ENCODE measurements at regions not wholly inside any gene's neighbourhood (a gene's known extent, or its start where the extent isn't known, plus 50 kb on each side); places are given as distances from the start of the nearest gene placed in this dataset.
A peak's percentile ranks its signal among the peaks of the same experiment; 100 is the strongest.

DNA sequence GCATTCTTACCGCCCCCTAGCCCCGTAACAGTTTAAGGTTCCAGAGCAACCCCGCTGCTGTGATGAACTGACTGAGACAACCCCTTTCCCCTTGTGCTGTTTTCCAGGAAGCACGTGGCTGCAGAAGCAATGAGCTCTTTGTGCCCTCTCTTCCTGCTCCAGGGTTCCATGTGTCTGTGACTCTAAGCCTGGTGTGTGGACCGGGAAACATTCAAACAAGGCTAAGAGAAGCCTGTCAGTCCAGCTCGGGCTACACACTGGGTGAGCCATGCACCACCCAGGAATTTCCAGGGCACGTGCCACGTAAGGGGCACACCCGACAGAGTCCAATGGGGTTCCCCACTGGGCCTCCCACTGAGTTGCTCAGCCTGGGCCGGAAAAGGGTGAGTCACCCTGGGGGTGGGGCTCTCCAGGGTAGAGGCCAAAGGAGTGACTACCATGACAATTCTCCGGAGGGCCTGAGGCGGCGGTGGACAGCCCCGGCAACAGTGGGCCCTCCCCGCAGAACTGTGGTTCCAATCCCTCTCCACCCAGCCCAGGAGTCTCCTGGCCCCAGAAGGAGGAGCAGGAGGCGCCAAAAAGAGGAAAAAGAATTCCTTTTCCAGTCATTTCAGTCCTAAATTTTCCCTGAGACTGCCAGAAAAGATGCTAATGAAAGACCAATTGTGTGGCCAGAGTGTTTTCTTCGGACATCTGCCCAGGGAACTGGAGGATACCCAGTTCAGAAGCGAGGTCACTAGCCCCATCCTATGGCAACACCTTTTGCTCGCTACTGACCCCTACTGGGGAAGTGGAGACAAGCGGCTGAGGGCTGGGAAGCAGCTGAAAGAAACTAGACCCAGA is 157.8 kb upstream of the SLC1A4 start:
- TF ChIP-seq, protein P1, sequence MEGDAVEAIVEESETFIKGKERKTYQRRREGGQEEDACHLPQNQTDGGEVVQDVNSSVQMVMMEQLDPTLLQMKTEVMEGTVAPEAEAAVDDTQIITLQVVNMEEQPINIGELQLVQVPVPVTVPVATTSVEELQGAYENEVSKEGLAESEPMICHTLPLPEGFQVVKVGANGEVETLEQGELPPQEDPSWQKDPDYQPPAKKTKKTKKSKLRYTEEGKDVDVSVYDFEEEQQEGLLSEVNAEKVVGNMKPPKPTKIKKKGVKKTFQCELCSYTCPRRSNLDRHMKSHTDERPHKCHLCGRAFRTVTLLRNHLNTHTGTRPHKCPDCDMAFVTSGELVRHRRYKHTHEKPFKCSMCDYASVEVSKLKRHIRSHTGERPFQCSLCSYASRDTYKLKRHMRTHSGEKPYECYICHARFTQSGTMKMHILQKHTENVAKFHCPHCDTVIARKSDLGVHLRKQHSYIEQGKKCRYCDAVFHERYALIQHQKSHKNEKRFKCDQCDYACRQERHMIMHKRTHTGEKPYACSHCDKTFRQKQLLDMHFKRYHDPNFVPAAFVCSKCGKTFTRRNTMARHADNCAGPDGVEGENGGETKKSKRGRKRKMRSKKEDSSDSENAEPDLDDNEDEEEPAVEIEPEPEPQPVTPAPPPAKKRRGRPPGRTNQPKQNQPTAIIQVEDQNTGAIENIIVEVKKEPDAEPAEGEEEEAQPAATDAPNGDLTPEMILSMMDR (IDR thresholded peaks at IDR 0.05; ENCODE audit: control extremely low read depth, extremely low read depth, low read depth, missing control alignments) = peak; percentile 89
- DNase-seq (ENCODE audit: extremely low spot score) = peak; percentile 86
- ChIA-PET POLR2A (interaction anchor here (1.2 kb wide), 1 partner anchor 178 kb away, joined by 4 read pairs; the partner anchor contains the start of gene SERTAD2), CTCF (interaction anchor here (0.6 to 5.6 kb wide), 39 partner anchors 8 to 328 kb away, joined by 3 to 62 read pairs (median 4); partner anchors contain the start of gene SERTAD2)

DNA sequence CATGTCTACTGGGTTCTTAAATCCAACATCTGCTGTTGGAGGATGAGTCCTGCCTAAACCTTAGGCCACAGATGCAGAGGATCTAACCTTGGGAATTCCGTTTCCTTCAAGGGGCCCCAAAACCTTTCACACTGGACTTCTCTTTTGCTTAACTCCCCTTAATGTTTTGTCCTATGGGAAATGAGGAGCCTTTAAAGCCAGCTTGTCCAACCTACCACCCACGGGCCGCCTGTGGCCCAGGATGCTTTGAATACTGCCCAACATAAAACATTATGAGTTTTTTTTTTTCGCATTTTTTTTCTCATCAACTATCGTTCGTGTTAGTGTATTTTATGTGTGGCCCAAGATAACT is 157.2 kb upstream of the SLC1A4 start:
- TF ChIP-seq, protein P1 (IDR thresholded peaks at IDR 0.05; ENCODE audit: control extremely low read depth, extremely low read depth, low read depth, missing control alignments) = no peak
- POLR2A ChIA-PET = interaction anchor here (1.2 kb wide), 1 partner anchor 178 kb away, joined by 4 read pairs; the partner anchor contains the start of gene SERTAD2
- CTCF ChIA-PET = interaction anchor here (0.6 to 5.6 kb wide), 32 partner anchors 8 to 328 kb away, joined by 3 to 62 read pairs (median 4); partner anchors contain the start of gene SERTAD2
- no peak for DNase-seq (ENCODE audit: extremely low spot score)

- ChIA-PET POLR2A (interaction anchor here (1.3 kb wide), 1 partner anchor 82 kb away, joined by 3 read pairs; no protein-coding TSS in a partner anchor), CTCF (interaction anchor here (0.5 to 5.6 kb wide), 16 partner anchors 9 to 237 kb away, joined by 3 to 62 read pairs (median 4); no protein-coding TSS in a partner anchor)
- no peak for DNase-seq (ENCODE audit: extremely low spot score)
- TF ChIP-seq, protein P1 (IDR thresholded peaks at IDR 0.05; ENCODE audit: control extremely low read depth, extremely low read depth, low read depth, missing control alignments) = no peak
These were observed 156.3 kb upstream of the SLC1A4 start for GRCh38 chr2:64832936-64833335.

DNA sequence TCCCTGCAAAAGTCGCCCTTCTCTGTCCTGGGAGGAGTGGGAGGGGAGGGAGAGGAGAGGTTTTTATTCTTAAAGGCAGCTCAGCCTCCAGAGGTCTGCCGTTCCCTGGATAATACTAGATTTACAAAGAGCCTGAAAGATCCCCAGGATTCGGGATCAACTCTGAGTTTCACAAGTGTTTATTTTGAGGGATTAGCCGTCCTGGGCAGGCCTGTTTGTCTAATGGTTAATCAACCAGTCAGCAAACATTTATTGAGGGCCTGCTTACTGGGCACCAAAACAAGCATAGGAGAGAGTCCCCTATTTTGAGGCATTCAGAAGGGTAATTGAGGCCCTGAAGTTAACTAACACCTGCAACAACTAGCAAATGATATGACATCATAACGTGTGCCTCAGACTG is 152.6 kb upstream of the SLC1A4 start:
- DNase-seq (ENCODE audit: extremely low spot score) = no peak
- CTCF ChIA-PET = interaction anchor here (0.9 to 1.5 kb wide), 3 partner anchors 14 to 22 kb away, joined by 3 to 4 read pairs (median 3); no protein-coding TSS in a partner anchor
- POLR2A ChIA-PET = no interaction called here
- TF ChIP-seq, protein P1 (IDR thresholded peaks at IDR 0.05; ENCODE audit: control extremely low read depth, extremely low read depth, low read depth, missing control alignments) = no peak

DNA sequence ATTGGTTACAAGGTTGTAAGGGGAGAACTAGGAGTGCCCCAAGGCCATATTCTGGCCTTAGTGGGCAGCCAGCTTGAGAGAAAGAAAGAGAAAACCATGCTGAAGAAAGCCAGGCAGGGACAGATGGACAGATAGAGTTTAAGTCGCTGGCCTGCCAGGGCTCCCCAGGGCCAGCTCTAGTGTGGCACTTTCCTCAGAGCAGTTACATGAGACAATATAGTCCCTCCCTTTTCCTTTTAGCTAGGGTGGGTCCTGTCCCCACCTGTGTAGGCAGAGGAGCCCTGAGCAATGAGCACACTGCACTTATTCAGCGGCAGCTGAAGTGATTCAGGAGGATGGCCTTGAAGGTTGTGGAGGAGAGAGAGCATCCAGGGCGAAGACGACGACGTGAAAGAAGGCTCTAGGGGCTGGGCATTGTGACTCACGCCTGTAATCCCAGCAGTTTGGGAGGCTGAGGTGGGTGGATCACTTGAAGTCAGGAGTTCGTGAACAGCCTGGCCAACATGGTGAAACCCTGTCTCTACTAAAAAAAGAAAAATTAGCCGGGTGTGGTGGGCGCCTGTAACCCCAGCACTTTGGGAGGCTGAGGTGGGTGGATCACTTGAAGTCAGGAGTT is 152.0 kb upstream of the SLC1A4 start:
- no peak for DNase-seq (ENCODE audit: extremely low spot score)
- ChIA-PET CTCF (interaction anchor here (1.0 to 1.2 kb wide), 3 partner anchors 22 to 191 kb away, joined by 3 read pairs; no protein-coding TSS in a partner anchor), POLR2A (interaction anchor here (0.7 kb wide), 1 partner anchor 11 kb away, joined by 3 read pairs; no protein-coding TSS in a partner anchor)
- TF ChIP-seq, protein P1 (IDR thresholded peaks at IDR 0.05; ENCODE audit: control extremely low read depth, extremely low read depth, low read depth, missing control alignments) = no peak
